Panc1 (cell line): ENCODE measurements at regions not wholly inside any gene's neighbourhood (a gene's known extent, or its start where the extent isn't known, plus 50 kb on each side); places are given as distances from the start of the nearest gene placed in this dataset.

Source experiments
- ATAC-seq: fragments of 200-7000 bp; cut with Tn5 transposase; 2 replicates; pipeline ENCODE4 v1.9.1; 2020; ENCODE audit warnings: mild to moderate bottlenecking, moderate library complexity
- BruUV-seq: library from RNA; stranded (reverse); fragments of 400-500 nt; replicated peaks from 2 replicates; lab custom pipeline; 2021; lab: Mats Ljungman, UMichigan
- CTCF ChIA-PET: fragments of 300-600 bp; sonication (Branson Sonifier 250); formaldehyde crosslinking; loops from one replicate; lab custom pipeline; 2022; ENCODE audit warnings: antibody characterized with exemption; lab: Charles Lee
- POLR2A ChIA-PET: fragments of 300-600 bp; sonication (Branson Sonifier 250); formaldehyde crosslinking; loops from one replicate; lab custom pipeline; 2022; ENCODE audit warnings: antibody characterized with exemption; lab: Charles Lee
- DNase-seq: peaks from one replicate; pipeline ENCODE4 v3.0.0-alpha.2; 2010; ENCODE audit warnings: low read depth, low spot score
- H3K27ac ChIP-seq: 2 replicates; pipeline ENCODE4 v1.5.1; 2011; ENCODE audit warnings: mild to moderate bottlenecking, low read length, inconsistent platforms
- H3K27me3 ChIP-seq: fragments of 200-500 bp; sonication (Bioruptor generic); 2 replicates; pipeline ENCODE4 v1.6.0; 2014; ENCODE audit warnings: low read length, inconsistent platforms; ENCODE audit not compliant: control insufficient read depth, insufficient read depth
- H3K36me3 ChIP-seq: fragments of 200-500 bp; sonication (Bioruptor generic); 2 replicates; pipeline ENCODE4 v1.5.1; 2014; ENCODE audit warnings: inconsistent platforms, mild to moderate bottlenecking, low read length, moderate library complexity; ENCODE audit not compliant: control insufficient read depth, insufficient read depth
- H3K4me1 ChIP-seq: 2 replicates; pipeline ENCODE4 v1.5.1; 2011; ENCODE audit warnings: inconsistent platforms, mild to moderate bottlenecking, low read length, moderate library complexity; ENCODE audit not compliant: control insufficient read depth, insufficient read depth
- H3K4me3 ChIP-seq, 2 experiments: 2 replicates each; pipeline ENCODE4 v1.5.1; 2011 to 2012; ENCODE audit warnings: low read depth in 2 of 2, low read length in 2 of 2, mild to moderate bottlenecking in 2 of 2, inconsistent platforms in 1 of 2, moderate library complexity in 1 of 2
- H3K9me3 ChIP-seq: fragments of 200-500 bp; sonication (Bioruptor generic); 2 replicates; pipeline ENCODE4 v1.5.1; 2014; ENCODE audit warnings: low read depth, mild to moderate bottlenecking, inconsistent platforms, low read length, moderate library complexity; ENCODE audit not compliant: control insufficient read depth, insufficient read depth
- POLR2AphosphoS5 ChIP-seq: IDR thresholded peaks from 2 replicates; pipeline ENCODE4 v1.6.1; 2012; ENCODE audit warnings: mild to moderate bottlenecking, low read depth, low read length, moderate library complexity
- SIN3A ChIP-seq: IDR thresholded peaks from 2 replicates; pipeline ENCODE4 v1.6.1; 2012; ENCODE audit warnings: low read depth, mild to moderate bottlenecking, low read length, moderate library complexity, borderline replicate concordance; ENCODE audit not compliant: insufficient read depth
- TCF7L2 ChIP-seq: IDR thresholded peaks from 2 replicates; pipeline ENCODE4 v1.6.1; 2011; ENCODE audit warnings: mild to moderate bottlenecking, low read depth, low read length, inconsistent platforms
- in situ Hi-C: cut with HindIII; loops from 2 replicates; pipeline ENCODE4 v1.10.0; 2016; ENCODE audit warnings: low sequenced_read_pairs, low pct_unique_long_range_greater_than_20kb
- intact Hi-C: fragments of 100-400 bp; cut with micrococcal nuclease; formaldehyde crosslinking; loops from one replicate; pipeline ENCODE4 v1.10.0; 2022; ENCODE audit not compliant: unreplicated experiment
- TF ChIP-seq, protein P1 (sequence below): fragments of 450-650 bp; IDR thresholded peaks from 2 replicates; pipeline ENCODE4 v1.5.1; 2017; ENCODE audit warnings: mild to moderate bottlenecking
- TF ChIP-seq, protein P2 (sequence below), 2 experiments: IDR thresholded peaks; 2 replicates each; pipeline ENCODE4 v1.6.1; 2011 to 2012; ENCODE audit warnings: low read depth in 2 of 2, control low read depth in 1 of 2, low read length in 1 of 2, mild to moderate bottlenecking in 1 of 2, moderate library complexity in 1 of 2; ENCODE audit not compliant: insufficient read depth in 1 of 2

GRCh38 chr4:170581322-170581721 lies 491.6 kb upstream of the AADAT start:
- intact Hi-C loops (no loop called here), in situ Hi-C loops (no loop called here)
- ChIA-PET CTCF (no interaction called here), POLR2A (no interaction called here)
- H3K4me3 ChIP-seq = no peak overlapping the region
- no TSS peak for BruUV-seq
- H3K9me3 ChIP-seq = no peaks in the 10 kb centered on the region
- H3K27ac ChIP-seq = no peak overlapping the region
- H3K27me3 ChIP-seq = no peaks in the 10 kb centered on the region
- H3K36me3 ChIP-seq = no peaks in the 10 kb centered on the region
- ATAC-seq = no peak
- DNase-seq = no peak
- no peaks in the 10 kb centered on the region for H3K4me1 ChIP-seq
- TF ChIP-seq, protein P1, sequence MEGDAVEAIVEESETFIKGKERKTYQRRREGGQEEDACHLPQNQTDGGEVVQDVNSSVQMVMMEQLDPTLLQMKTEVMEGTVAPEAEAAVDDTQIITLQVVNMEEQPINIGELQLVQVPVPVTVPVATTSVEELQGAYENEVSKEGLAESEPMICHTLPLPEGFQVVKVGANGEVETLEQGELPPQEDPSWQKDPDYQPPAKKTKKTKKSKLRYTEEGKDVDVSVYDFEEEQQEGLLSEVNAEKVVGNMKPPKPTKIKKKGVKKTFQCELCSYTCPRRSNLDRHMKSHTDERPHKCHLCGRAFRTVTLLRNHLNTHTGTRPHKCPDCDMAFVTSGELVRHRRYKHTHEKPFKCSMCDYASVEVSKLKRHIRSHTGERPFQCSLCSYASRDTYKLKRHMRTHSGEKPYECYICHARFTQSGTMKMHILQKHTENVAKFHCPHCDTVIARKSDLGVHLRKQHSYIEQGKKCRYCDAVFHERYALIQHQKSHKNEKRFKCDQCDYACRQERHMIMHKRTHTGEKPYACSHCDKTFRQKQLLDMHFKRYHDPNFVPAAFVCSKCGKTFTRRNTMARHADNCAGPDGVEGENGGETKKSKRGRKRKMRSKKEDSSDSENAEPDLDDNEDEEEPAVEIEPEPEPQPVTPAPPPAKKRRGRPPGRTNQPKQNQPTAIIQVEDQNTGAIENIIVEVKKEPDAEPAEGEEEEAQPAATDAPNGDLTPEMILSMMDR = no peak
- no peak for TF ChIP-seq POLR2AphosphoS5
- no peak for TF ChIP-seq SIN3A
- TF ChIP-seq, protein P2, sequence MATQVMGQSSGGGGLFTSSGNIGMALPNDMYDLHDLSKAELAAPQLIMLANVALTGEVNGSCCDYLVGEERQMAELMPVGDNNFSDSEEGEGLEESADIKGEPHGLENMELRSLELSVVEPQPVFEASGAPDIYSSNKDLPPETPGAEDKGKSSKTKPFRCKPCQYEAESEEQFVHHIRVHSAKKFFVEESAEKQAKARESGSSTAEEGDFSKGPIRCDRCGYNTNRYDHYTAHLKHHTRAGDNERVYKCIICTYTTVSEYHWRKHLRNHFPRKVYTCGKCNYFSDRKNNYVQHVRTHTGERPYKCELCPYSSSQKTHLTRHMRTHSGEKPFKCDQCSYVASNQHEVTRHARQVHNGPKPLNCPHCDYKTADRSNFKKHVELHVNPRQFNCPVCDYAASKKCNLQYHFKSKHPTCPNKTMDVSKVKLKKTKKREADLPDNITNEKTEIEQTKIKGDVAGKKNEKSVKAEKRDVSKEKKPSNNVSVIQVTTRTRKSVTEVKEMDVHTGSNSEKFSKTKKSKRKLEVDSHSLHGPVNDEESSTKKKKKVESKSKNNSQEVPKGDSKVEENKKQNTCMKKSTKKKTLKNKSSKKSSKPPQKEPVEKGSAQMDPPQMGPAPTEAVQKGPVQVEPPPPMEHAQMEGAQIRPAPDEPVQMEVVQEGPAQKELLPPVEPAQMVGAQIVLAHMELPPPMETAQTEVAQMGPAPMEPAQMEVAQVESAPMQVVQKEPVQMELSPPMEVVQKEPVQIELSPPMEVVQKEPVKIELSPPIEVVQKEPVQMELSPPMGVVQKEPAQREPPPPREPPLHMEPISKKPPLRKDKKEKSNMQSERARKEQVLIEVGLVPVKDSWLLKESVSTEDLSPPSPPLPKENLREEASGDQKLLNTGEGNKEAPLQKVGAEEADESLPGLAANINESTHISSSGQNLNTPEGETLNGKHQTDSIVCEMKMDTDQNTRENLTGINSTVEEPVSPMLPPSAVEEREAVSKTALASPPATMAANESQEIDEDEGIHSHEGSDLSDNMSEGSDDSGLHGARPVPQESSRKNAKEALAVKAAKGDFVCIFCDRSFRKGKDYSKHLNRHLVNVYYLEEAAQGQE (IDR thresholded peaks at IDR 0.05; ENCODE audit: insufficient read depth in 1 of 2, low read depth in 2 of 2, low read length in 1 of 2) = no peak
- TF ChIP-seq TCF7L2 = no peak

GRCh38 chr4:170580651-170581050 lies 490.9 kb upstream of the AADAT start:
- Histone ChIP-seq H3K4me3 (no peak overlapping the region), H3K27ac (no peak overlapping the region), H3K27me3 (no peaks in the 10 kb centered on the region), H3K9me3 (no peaks in the 10 kb centered on the region), H3K4me1 (no peaks in the 10 kb centered on the region), H3K36me3 (no peaks in the 10 kb centered on the region)
- ChIA-PET POLR2A (no interaction called here), CTCF (no interaction called here)
- in situ Hi-C loops = no loop called here
- no peak for TF ChIP-seq POLR2AphosphoS5
- no peak for TF ChIP-seq SIN3A
- TF ChIP-seq, protein P2 (IDR thresholded peaks at IDR 0.05; ENCODE audit: insufficient read depth in 1 of 2, low read depth in 2 of 2, low read length in 1 of 2) = no peak
- no peak for TF ChIP-seq TCF7L2
- TF ChIP-seq, protein P1 = no peak
- no TSS peak for BruUV-seq
- DNase-seq = no peak
- ATAC-seq = no peak
- intact Hi-C loops = no loop called here
